Esophagus squamous epithelium (tissue), 5 donors: ENCODE measurements at regions not wholly inside any gene's neighbourhood (a gene's known extent, or its start where the extent isn't known, plus 50 kb on each side); places are given as distances from the start of the nearest gene placed in this dataset.

Experiments
- DNase-seq: peaks from one replicate; lab custom pipeline; 2025; lab: John Stamatoyannopoulos, UW
- H3K27ac ChIP-seq, 4 donors: fragments of 200-600 bp; sonication (generic); one replicate each; pipeline ENCODE4 v1.5.1; 2016 to 2019; ENCODE audit warnings: mild to moderate bottlenecking in 1 of 4
- H3K27me3 ChIP-seq, 4 donors: fragments of 200-600 bp; sonication (generic); 1 replicate in 3 of 4; 2 replicates in 1 of 4; pipeline versions ENCODE4 v1.5.1 to v1.6.0; 2017 to 2021; ENCODE audit warnings: antibody characterized with exemption in 1 of 4
- H3K36me3 ChIP-seq, 3 donors: fragments of 200-600 bp; sonication (generic); one replicate each; pipeline ENCODE4 v1.5.1; 2016 to 2019
- H3K4me1 ChIP-seq, 3 donors: fragments of 200-600 bp; sonication (generic); one replicate each; pipeline ENCODE4 v1.5.1; 2017 to 2019
- H3K4me3 ChIP-seq, 4 donors: fragments of 200-600 bp; sonication (generic); 1 replicate in 3 of 4; 2 replicates in 1 of 4; pipeline ENCODE4 v1.5.1; 2016 to 2019; ENCODE audit warnings: mild to moderate bottlenecking in 2 of 4, moderate library complexity in 1 of 4
- H3K9me3 ChIP-seq, 3 donors: fragments of 200-600 bp; sonication (generic); one replicate each; pipeline ENCODE4 v1.5.1; 2016 to 2019
- POLR2A ChIP-seq, 4 donors: fragments of 450-650 bp; IDR thresholded peaks; one replicate each; pipeline ENCODE4 v1.6.1; 2017; ENCODE audit warnings: antibody characterized with exemption in 4 of 4, mild to moderate bottlenecking in 4 of 4, moderate library complexity in 3 of 4
- WGBS, 2 donors: methylation state at CpG; one replicate each; pipeline ENCODE4 v1.1.5; 2018; 5-methylcytosine and 5-hydroxymethylcytosine counted together
- intact Hi-C: fragments of 100-400 bp; cut with DNase I; formaldehyde crosslinking; loops from one replicate; pipeline ENCODE4 v1.15.0; 2022
- TF ChIP-seq, protein P1 (sequence below), 6 experiments: fragments of 450-650 bp in 4 of 6; fragments of 200-600 bp in 2 of 6; sonication (generic) in 2 of 6; IDR thresholded peaks; one replicate each; pipeline ENCODE4 v1.5.1; 2016 to 2019; ENCODE audit warnings: antibody characterized with exemption in 6 of 6, mild to moderate bottlenecking in 4 of 6, moderate library complexity in 4 of 6
- donor health status: DM: yes; HTN: yes; CAD: no.

DNA sequence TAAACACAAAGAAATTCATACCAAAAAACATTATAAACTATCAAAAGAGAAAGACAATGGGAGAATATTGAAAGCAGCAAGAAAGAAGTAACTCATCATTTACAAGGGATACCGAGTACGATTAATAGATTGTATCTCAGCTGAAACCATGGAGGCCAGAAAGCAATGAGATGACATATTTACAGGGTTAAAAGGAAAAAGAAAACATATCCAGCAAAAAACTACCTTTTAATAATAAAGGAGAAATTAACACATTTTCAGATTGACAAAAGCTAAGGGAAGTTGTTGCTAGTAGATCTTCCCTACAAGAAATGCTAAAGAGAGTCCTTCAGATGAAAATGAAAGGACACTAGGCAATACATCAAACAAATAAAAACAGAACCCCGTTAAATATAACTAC is 364.8 kb upstream of the TNC start:
- H3K9me3 ChIP-seq: no peaks in the 10 kb centered on the region
- no peak overlapping the region for H3K4me3 ChIP-seq
- DNase-seq: no peak
- no peaks in the 10 kb centered on the region for H3K4me1 ChIP-seq
- TF ChIP-seq POLR2A (IDR thresholded peaks at IDR 0.05): no peak
- TF ChIP-seq, protein P1, sequence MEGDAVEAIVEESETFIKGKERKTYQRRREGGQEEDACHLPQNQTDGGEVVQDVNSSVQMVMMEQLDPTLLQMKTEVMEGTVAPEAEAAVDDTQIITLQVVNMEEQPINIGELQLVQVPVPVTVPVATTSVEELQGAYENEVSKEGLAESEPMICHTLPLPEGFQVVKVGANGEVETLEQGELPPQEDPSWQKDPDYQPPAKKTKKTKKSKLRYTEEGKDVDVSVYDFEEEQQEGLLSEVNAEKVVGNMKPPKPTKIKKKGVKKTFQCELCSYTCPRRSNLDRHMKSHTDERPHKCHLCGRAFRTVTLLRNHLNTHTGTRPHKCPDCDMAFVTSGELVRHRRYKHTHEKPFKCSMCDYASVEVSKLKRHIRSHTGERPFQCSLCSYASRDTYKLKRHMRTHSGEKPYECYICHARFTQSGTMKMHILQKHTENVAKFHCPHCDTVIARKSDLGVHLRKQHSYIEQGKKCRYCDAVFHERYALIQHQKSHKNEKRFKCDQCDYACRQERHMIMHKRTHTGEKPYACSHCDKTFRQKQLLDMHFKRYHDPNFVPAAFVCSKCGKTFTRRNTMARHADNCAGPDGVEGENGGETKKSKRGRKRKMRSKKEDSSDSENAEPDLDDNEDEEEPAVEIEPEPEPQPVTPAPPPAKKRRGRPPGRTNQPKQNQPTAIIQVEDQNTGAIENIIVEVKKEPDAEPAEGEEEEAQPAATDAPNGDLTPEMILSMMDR (IDR thresholded peaks at IDR 0.05): no peak
- no peaks in the 10 kb centered on the region for H3K27me3 ChIP-seq
- intact Hi-C loops: no loop called here
- WGBS, 2 donors: 80 to 86% methylated on average over 3 of the region's 3 CpGs
- no peaks in the 10 kb centered on the region for H3K36me3 ChIP-seq
- no peak overlapping the region for H3K27ac ChIP-seq

DNA sequence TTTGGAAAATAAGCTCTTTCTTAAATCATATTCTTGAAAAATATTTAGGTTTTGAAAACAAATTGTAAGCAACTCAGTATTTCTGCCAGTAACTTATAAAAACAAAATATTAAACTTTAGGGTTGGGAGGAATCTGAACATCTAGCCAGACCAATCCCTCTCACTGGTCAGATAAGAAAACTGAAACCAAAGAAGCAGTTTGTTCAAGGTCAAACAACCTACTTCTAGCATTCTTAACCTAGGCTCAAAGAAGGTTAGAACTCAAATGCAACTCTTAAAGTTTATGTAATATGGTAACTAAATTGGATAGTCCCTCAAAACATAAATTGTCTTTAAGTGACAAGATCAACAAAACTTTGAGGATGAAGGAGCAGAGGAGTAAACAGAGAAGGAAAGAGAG is 374.9 kb upstream of the TNC start:
- Histone ChIP-seq H3K27me3 (no peaks in the 10 kb centered on the region), H3K4me1 (no peaks in the 10 kb centered on the region), H3K4me3 (no peak overlapping the region), H3K27ac (no peak overlapping the region), H3K36me3 (no peaks in the 10 kb centered on the region), H3K9me3 (no peaks in the 10 kb centered on the region)
- DNase-seq: no peak
- intact Hi-C loops: no loop called here
- no peak for TF ChIP-seq POLR2A (IDR thresholded peaks at IDR 0.05)

DNA sequence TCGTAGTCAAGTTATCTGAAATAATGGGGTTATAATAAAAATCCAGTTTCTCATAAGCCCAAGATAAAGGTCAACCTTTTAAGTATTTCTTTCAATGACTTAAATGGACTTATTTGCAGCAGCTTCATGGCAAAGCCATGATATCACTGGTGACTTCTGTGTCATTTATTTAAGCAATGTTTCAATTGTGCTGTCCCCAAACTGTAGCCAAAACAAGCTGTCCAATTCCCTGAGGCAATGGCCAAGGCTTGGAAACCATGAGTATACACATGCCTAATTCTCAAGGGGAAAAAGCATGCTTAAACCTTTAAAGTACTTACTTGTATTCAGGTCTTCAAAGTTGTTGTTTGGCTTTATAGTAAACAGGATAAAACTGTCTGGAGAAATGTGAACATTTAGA is 376.4 kb upstream of the TNC start:
- no peak for TF ChIP-seq POLR2A (IDR thresholded peaks at IDR 0.05)
- TF ChIP-seq, protein P1 (IDR thresholded peaks at IDR 0.05): no peak
- Histone ChIP-seq H3K4me3 (no peak overlapping the region), H3K36me3 (no peaks in the 10 kb centered on the region), H3K4me1 (peaks cover 0 to 4% (median 0%) of the 10 kb centered on the region in 3 donors), H3K27me3 (no peaks in the 10 kb centered on the region), H3K27ac (no peak overlapping the region), H3K9me3 (no peaks in the 10 kb centered on the region)
- intact Hi-C loops: no loop called here
- no peak for DNase-seq
- WGBS, 2 donors: 53 to 57% methylated on average over 1 of the region's 1 CpG

DNA sequence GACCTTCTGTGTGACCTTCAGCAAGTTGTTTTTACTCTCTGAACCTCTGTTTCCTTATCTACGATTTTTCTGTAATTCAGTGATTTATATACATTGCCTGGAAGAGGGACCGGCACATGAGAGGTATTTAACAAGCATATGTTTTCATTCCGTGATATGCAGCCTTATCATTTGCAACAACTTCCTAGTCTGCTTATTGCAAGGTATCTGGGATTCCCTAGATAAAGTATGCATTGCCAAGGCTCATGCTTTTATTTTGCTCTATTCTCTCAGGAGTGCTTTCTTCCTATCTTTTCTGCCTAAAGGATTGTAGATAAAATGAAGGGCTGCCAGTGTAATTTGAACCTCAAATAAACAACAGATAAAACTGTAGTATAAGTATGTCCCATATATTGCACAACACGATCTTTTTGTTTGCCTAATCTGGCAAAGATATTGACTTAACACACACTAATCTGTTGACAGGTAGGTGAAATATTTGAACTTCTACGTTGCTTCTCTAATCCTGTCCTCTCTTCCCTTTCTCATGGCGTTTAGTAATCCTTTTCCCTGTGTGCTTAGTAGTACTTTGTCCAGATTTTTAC is 377.2 kb upstream of the TNC start:
- H3K36me3 ChIP-seq: no peaks in the 10 kb centered on the region
- intact Hi-C loops: no loop called here
- H3K27me3 ChIP-seq: no peaks in the 10 kb centered on the region
- TF ChIP-seq, protein P1 (IDR thresholded peaks at IDR 0.05): no peak
- no peak for TF ChIP-seq POLR2A (IDR thresholded peaks at IDR 0.05)
- no peak for DNase-seq
- 27 to 40% methylated on average over 5 to 6 of the region's 6 CpGs for WGBS, 2 donors
- no peak overlapping the region for H3K4me3 ChIP-seq
- H3K4me1 ChIP-seq: peaks cover 0 to 4% (median 0%) of the 10 kb centered on the region in 3 donors
- H3K9me3 ChIP-seq: no peaks in the 10 kb centered on the region
- H3K27ac ChIP-seq: no peak overlapping the region

DNA sequence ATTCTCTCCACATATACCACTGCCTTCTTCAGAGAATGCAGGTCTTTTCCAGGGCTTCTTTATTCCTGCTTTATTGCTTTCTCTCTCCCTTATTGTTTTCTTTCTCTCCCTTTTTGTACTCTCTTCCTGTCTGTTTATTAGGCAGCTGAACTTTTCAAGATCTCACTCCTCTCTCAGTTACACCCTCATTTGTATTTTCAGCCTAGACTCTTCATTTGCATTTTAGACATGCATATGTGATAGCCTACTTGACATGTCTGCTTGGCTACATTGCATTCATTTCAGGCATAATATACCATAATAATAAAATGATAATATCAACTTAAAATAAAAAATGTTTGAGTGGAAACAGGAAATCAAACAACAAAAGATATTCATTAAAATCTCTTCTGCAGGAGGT is 377.9 kb upstream of the TNC start:
- intact Hi-C loops: no loop called here
- DNase-seq: no peak

More for the DNA sequence above, 377.9 kb upstream of the TNC start:
- Histone ChIP-seq H3K9me3 (no peaks in the 10 kb centered on the region), H3K4me1 (peaks cover 0 to 4% (median 0%) of the 10 kb centered on the region in 3 donors), H3K36me3 (no peaks in the 10 kb centered on the region), H3K4me3 (no peak overlapping the region), H3K27ac (no peak overlapping the region), H3K27me3 (no peaks in the 10 kb centered on the region)
- TF ChIP-seq, protein P1 (IDR thresholded peaks at IDR 0.05): no peak
- no peak for TF ChIP-seq POLR2A (IDR thresholded peaks at IDR 0.05)
